ENCODE measurements at regions not wholly inside any gene's neighbourhood (a gene's known extent, or its start where the extent isn't known, plus 50 kb on each side); places are given as distances from the start of the nearest gene placed in this dataset.

DNA sequence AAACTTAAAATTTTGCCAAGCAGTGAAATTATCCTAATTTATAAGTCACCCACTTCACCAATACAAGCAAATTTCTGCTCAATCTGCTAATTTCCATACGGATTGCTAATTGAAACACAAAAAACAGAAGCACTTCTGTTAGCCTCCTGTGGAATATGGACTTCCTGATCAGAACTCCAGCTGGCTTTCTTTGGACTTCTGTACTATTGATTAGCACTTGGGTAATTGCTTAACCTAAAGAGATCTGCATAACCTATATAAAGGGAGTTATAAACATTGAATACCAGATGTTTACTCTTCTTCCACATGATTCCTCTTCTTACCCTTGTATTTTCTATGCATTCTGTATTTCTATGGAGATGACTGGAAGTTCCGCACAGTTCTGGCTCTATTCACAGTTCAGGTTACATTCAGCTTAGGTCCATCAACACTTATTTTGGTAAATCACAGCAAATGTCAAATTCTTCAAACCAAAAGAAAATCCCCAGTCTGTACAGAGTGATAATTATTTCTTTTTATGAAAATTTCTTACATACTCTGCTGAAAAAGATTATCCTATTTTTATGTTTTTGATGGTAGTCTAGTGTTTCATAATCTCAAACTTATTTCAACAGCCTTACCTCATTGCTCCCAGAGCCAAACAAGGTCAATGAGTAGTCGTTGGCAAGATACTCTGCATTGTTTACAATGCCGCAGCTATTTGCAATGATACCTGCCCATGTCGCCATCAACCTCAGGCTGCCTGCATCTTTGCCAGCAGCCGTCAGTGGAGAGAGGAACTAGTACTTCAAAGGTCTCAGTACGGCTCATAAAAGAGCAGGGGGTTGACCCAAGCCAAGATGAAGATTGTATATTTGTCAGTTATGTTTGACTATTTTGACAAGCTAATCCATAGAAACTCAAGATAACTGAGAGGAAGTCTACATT lies 225.6 kb downstream of the AHR start:
- DNase-seq: no peak

DNA sequence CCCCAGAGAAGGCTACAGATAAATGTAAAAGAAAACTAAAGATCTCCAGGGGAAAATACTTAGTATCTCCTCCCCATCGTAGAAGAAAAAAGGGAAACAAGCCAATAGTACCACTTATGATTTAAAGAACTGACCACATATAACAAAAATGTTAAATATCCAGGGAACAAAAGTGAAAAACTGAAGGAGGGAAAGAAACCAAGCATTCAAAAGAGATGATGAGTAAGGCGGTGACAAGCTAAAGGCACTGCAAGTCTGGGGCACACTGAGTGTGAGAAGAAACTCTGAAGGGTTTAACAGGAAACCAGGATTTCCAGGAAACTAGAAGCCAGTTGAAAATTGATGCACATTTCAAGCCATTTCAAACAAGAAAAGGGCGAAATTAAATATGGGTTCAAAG lies 226.3 kb downstream of the AHR start:
- DNase-seq: no peak

DNA sequence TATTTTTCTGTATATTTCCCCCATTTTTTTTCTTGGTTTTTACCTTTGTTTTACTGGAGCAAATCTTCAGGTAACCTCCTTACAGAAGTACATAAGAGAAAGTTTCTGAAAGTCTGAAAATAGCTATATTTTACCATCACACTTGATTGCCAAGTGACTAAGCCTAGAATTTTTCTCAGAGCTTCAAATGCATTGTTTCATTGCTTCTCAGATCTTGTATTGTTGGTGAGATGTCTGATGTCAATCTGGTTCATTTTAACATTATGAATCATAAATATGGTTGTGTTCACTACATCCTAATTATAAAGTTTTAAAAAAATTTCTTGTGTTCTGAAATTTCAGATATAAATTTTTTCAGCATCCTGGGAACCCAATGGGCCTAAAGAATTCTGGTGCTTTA lies 228.2 kb downstream of the AHR start:
- DNase-seq: no peak

DNA sequence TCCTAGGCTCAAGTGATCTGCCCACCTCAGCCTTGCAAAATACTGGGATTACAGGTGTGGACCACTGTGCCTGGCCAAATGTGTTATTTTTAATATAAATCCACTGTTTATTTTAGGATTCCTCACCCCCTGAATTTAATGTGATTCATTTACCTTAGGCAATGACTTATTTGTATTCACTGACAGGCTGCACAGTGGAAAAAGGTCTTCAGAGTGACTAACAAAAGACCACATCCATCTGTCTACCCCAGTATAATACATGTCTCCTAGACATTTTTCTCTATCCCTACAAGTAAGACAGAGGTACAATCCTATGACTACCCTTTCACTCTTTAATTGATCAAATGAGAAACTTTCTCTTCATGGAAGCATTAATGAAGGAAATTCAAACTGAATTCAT lies 230.2 kb downstream of the AHR start:
- DNase-seq: no peak

DNA sequence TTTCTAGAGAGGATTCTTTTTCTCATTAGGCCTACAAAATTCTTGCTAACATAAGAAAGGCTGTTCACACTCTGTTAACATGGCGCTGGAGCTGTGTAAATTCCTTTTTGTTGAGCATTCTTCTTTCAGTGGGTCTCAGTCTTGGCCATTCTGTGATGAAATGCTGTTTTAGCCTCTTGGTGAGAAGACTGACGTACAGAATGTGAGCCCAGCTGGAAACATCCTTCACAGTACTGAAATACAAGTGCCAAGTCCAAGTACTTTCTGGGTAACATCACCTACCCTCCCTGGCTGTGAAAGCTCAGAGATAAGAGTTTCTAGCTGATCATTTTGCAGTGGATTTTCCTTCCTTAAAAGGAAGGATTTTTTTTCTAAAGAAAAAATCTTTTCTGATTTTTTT lies 231.8 kb downstream of the AHR start:
- no peak for DNase-seq

DNA sequence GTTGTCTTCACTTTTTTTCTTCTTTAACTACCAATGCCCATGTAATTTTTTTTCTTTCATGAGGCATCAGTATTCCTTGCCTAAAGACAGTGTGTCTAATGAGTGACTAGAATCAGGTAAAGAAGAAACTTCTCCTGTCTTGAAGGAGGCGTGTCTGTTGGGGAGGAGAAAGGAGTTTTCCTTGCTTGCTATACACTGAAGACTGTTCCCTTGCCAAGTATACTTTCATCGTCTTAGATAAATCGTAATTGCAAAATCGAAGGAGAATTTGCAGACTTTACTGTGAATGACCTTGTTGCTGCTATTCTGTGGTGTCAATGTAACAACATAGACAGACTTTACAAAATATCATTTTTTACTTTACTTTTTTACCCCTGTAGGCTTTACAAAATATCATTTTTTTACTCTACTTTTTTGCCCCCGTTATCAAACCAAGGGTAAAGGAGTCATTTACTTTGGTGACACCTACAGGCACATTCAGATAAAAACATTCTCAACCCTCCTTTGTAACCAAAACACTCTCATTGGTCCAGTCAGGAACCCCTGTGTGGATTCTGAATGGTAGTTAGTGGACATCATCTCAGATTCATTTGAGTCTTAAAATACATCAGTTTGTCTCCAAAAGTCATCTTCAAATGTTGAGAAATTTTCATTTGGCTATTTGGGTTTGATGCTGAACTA lies 232.4 kb downstream of the AHR start:
- DNase-seq: no peak

DNA sequence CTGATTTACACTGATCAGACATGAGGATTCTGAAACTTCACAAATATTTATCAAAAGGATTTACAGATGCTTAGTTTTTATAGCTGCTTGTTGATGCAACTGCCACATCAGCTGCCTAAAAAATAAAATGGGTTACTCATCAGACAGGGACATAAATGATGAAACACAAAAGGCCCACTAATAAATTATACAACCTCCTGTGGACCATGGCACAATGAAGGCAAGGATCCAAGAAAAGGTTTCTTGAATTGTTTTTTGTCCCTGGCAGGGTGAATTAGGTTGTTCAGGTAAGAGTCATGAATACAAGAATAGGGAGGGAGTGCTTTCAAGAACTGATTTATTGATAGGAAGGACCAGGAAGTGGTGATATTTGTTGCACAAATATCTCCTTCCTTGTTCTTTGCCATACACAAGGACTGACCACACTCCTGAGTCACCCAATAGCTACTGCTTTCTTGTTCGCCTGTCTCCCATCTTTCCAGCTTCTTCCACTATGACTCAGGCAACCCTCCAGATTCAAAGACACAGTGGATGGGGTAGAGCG lies 234.5 kb downstream of the AHR start:
- no peak for DNase-seq

DNA sequence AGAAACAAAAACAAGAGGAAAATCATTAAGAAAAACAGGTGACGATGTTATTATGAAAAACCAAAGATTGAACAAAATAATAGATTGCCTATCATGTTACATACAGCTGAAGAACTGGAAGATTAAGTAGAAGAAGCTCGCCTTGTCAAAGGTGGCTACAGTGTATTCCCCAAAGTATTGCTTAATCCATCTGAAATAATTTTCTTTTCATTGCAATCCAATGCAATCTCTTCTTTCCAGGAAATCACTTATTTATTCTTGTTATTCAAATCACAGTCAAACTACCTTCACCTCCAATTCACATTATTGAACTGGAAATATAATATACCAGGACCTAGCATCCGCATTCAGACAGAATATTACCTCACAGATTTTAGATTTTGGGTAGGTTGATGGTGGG lies 235.9 kb downstream of the AHR start:
- no peak for DNase-seq

DNA sequence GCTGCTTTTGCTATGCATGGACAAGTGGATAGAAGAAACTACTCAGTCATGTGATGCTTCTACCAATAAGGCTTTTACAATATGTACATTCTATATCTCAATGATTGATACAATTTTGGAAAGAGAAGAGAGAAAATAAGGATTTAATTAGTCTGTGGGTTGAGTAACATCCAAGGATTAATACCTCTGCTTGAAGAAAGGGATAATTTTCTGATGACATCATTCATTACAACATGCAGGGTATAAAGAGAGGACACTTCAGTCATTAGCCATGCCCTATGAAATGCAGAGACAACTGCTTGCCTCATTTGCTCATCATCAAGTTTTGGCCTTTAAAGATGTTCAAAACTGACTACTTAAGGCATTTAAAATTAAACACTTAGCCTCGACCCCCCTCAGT lies 237.3 kb downstream of the AHR start:
- DNase-seq: no peak

DNA sequence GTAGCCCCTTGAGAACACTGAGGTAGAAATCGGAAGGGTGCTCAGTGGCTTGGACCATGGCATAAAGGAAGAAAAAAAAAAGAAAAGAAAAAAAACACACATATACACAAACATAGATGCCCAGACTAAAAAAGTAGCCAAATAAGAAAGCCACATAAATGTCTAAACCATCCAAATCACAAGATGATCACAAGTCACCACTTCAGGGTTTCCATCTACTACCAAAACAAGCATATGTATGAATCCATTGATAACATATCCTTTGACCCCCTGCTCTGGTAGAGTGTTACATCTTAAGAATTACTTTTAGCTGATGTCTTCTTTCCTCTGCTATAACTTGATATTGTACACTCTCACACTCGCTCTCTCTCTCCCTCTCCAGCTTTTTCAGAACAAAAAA lies 245.9 kb downstream of the AHR start:
- no peak for DNase-seq

DNA sequence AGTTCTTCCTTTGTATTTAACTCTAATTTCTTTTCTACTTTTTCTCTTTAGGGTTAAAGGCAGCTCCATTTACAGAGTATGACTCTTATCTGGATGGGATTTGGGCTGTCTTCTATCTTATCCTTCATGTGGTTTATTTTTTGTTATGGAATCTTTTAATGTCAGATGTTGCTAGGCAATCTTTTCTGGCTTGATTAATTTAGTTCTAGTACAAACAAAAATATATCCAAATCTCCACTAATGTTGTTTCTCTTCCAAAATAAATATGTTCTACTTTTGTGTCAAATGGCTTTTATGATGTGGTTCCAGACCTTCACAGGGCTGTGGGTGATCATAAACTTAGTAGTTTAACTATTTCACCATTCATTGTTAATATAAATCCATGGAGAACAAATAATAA lies 246.9 kb downstream of the AHR start:
- DNase-seq: no peak

DNA sequence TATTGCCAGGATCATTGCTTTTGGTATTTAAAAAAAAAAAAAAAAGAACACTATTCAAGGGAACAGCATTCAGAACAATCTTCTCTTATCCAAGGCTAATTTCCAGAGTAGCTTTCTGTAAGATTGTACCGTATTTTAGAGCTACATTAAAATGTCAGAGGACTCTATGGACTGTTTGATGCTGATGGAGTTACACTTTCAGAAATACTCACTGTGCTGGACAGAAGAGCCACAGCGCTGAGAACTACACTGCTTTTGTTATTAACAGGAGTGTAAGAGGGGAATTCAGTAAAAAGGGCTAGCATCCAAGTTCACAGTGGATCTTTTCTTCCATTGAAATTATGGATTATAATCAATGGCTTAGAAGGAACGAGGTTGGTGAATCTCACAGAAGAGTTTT lies 247.7 kb downstream of the AHR start:
- DNase-seq: no peak

DNA sequence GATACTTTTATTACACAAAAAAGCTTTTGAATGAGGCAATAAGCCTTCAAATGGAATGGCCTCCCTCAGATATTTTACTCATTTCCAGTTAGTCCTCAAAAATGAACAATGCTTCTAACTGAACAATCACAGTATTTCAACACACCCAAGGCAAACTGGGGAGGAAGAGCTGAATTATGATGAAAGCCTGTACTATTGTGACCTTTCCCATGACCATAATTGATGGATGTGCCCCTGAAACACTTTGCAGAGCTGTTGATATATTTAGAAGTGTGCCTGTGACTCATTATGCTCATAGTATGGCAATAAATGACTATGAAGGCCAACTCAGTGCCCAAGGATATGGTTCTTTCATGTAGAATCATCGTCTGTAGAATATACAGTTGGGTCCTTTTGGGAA lies 248.1 kb downstream of the AHR start:
- no peak for DNase-seq

DNA sequence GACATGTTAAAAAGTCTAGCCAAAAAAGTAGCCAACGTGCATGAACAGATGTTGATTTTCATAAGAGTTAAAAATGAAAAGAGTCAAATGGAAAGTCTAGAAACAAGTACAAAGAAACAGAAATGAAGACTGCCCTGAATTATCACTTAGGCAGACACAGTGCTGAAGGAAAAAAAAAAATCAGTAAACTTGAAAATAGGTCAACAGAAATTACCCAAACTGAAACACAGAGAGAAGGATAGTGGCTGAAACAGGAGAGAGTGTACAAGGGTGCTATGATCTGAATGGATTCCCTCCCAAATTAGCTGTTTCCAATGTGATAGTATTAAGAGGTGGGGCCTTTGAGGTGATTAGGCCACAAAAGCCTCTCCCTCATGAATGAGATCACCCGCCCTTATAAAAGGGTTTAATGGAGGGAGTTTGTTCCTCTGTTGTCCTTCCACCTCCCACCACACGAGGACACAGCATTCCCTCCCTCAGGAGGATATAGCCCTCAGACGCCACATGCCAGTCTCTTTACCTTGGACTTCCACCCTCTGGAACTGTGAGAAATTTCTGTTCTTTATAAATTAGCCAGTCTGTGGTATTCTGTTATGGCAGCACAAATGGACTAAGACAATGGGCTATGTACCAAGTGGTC lies 249.7 kb downstream of the AHR start:
- DNase-seq: no peak

DNA sequence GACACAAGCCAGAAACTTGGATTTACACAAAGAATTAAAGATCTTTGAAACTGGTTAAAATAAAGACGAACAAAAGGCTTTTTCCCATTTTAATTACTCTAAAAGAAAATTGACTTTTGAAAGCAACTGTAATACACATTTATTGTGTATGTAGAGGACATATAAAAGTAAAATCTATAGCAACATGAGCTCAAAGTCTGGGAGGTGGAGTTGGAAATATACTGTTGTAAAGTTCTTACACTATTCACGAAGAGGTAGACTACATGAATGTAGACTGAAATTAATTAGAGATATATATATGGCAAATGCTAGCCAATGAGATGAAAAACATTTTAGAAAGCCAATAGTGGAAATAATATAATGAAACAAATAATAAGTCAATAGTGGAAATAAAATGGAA lies 251.0 kb downstream of the AHR start:
- DNase-seq: no peak

DNA sequence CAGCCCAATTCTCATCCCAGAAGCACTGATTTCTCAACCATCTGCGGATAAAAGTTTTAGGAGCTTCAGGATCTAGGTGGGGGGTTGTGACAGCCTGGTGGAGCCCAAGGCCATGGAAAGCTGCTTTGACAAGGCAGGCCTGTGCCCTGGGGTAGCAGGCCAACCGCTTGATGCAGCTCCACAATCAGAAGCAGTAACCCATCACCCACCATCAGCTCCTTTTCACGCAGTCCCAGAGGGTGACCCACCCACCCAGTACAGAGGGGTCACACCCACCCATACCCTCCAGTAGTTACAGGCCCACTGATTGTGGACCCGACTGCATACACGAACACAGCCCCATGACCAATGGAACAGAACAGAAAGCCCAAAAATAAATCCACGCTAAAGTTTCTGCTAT lies 253.9 kb downstream of the AHR start:
- no peak for DNase-seq

DNA sequence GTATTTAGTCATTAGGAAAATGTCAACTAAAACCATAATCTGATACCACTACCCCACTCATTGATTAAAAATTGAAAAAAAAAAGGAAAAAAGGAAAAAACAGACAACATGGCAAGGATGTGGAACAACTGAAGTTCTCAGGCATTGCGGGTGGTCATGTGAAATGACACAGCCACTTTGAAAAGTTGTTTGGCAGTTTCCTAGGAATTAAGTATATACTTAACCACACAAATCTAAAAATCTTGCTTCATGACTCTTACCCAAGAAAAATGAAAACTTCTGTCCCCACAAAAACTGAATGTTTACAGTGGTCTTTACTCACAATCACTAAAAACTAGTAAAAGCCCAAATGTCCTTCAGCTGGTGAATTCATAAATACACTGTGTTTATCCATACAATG lies 254.5 kb downstream of the AHR start:
- no peak for DNase-seq

DNA sequence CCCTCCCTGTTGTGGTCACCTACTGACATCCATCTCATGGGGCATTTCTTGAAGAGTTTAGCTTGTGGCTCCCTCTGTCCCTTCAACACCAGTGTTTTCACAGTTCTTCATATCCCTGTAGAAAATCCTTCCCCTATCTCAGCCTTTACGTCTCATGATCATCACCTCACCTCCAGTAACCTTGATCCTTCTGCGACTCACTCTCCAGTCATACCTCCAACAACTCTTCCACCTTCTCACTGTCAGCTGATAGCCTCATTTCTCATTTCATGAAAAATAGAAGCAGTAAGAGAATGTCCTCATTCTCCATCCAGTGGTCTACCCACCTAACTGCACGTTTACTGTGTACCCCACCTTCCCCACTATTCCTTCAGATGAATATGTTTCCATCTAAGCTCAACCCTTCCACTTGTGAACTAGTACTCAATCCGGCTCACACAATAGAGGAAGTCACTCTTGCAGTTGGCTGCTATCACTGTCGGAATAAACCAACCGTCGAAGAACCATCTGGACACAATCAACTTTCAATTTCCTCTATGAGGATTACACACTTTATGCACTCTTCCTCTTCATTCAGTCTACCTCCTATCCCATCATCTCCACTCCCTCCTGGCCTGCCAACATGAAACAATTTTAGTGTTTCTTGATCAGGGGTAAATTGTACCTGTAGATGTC lies 256.0 kb downstream of the AHR start:
- DNase-seq: no peak

DNA sequence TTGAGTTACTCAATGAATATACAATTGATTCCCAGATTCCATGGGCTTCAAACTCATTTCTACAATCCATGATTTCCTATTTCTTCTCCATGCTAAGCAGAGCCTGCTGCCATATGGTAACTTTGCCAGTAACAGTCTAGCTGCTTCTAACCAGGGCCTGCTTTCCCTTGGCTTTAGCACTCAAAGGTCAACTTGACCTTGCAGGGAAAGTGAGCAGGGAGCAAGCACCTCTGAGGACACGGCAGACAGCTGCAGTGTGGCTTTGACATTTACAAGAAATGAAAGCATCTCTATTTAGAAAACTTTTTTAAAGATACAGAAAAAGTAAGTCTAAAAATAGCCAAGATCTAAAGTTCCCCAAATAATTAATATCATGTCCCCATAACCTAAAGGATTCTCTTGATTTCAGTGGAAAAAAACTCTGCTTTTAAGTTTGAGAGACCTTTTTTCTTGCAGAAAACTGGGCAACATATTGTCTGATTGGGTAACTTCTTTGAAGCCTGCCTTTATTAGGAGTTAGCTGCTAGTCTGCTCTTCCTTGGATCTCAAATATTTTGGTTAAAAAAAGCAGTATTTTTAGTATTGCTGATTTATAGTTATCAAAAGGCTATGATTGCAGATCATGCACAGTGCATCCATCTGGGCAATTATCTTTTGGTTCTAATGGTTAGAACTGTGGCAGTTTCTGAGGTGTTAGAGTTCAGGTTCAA lies 257.9 kb downstream of the AHR start:
- DNase-seq: no peak

DNA sequence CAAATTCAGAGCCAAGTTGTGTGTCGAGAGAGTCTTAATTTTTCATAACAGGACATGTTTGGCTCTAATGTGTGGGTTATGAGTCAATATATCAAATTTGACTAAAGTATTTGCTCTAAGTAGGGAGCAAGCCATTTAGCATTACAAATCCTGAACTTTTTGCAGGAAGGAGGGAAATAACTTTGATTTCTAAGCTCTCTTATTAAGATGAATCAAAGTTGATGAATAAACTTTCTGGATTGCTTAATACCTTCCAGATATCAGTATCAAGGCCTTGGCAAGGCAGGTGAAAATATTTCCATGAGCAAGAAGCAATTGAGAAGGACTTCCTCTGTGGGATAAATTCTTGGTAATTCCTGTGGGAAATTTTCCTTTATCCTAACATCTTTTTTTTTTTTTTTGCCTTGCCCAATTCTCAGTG lies 258.8 kb downstream of the AHR start:
- DNase-seq: no peak

DNA sequence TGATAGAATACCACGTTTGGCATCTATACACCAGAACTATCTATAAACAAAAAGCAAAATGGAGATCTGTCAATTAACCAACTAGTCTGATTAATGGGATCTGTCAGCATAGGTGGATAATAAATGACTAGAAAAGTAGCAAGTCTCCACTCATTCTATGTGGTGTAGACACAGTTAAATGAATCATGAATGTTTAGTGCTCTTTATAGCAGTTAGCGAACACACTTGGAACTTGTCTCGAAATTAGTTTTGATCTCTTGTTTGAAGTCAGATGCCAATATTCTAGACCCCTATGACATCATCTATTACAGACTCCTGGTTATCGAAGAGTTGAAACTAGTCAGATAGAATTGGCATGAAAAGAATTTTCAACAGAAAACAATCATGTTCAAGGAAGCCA lies 259.7 kb downstream of the AHR start:
- no peak for DNase-seq

DNA sequence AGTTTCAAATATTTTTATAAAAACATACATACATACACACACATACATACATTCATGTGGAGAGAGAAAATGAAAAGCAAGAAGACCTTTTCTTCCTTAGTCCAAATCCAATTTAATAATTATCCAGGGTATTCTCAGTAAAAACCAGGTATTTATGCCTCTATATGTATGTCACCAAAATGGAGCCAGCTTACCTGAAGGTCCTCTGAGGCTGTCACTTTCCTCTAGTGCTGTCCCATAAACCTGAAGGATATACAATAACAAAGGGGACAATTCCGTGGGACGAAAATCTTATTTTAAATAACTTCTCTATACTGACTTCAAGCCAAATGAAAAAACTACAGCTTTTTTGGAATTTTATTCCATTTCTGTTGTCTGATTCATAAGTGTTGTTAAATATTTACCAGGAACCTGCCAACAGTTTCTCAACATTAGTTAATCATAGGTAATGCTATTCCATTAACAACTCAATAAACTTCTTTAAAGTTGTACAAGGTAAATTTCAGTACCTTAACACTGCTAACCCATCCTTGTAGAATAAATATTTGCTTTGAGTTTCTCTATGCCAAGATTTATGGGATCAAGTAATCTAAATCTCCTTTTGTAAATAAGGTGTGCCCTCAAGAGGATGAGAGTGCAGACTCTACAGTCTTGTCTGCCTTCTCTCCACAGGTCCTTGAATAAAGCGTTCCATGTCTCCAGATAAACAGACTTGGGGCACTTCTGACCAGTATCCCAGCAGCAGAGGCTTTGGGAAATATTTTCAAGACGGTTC lies 260.3 kb downstream of the AHR start:
- DNase-seq: no peak

Measured in stimulated activated CD4-positive, alpha-beta T cell treated with anti-CD3 and anti-CD28 coated beads, Interleukin-2, amount 100 ng/mL, for 48 hours (primary cell).